Amniotic stem cell (primary cell): ENCODE measurements at regions not wholly inside any gene's neighbourhood (a gene's known extent, or its start where the extent isn't known, plus 50 kb on each side); places are given as distances from the start of the nearest gene placed in this dataset.

Source experiments
- DNase-seq: peaks from one replicate; lab custom pipeline; 2025; lab: John Stamatoyannopoulos, UW

DNA sequence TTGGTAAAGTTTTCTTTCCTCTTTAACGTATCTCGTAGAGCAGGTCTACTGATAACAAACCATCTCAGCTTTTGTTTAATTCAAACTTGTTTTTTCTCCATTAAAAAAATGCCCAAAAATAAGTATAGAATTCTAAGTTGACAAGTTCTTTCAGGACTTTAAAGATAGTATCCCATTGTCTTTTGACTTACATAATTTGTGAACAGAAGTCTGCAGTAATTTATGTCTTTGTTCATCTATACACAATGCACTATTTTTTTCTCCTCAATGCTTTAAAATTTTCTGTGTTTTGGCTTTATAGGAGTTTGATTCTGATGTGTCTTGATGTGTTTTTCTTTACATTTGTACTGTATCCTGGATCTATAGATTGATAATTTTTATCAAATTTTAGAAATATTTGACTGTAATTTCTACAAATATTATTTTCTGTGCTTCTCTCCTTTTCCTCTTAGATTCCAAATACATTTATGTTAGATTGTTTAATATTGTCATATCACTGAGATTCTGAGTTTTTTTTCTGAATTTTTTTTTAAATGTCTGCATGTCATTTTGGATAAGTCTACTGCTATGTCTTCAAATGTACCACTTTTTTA lies 143.3 kb downstream of the FTCDNL1 start:
- DNase-seq, result no peak

DNA sequence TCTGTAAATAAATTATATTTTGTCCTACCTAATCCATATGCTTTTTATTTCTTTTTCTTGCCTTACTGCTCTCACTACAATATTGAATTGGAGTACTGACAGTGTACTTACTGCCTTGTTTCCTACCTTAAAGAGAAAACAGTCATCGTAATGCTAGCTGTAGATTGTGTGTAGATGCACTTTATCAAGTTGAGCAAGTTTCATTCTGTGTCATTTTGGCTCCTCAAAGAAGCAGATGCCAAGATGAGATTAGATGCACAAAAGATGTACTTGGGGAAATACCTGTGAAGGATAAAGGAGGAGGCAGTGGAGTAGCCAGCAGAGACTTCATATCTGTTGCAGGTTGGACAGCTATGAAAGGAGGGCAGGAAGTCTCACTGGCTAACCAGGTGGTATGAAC lies 145.5 kb downstream of the FTCDNL1 start:
- no peak for DNase-seq

DNA sequence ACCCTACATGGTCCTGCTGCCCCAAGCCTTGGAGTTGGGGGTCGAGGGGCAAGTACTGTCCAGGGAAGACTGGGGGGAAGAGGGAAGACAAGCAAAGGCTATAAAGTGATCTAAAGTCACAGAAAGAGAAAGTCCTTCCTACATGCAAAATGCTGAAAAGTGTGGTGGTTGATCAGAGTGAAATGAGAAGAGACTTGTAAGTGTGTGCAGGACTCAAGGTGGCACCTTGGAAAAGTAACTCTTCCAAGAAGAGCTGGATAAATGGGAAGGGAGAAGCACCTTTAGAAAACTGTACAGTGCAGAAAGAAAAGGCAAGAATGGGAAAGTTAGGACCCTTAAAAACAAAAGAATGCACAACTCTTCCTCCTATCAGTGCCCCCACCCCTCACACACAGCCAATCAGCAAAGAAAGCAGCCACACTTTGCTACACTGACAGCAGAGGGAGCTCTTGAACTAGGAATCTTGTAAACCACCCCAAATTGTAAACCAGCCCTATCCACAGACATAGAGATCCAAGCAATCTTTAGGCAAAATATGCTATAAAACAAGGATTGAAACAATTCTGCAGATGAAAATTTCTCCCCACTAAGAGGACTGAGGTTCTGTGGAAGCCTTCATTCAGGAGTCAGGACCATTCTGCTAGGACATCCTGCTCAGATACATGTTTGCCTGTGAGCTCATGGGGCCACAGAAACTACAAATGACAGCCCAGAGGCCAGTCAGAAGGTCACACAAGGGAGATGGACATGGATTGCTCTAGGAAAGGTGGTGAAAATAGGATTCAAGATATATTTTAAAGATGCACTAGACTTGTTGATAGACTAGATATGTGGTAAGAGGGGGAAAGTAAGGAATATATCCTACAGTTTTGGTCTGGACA lies 146.4 kb downstream of the FTCDNL1 start:
- DNase-seq, result peak; percentile 43

DNA sequence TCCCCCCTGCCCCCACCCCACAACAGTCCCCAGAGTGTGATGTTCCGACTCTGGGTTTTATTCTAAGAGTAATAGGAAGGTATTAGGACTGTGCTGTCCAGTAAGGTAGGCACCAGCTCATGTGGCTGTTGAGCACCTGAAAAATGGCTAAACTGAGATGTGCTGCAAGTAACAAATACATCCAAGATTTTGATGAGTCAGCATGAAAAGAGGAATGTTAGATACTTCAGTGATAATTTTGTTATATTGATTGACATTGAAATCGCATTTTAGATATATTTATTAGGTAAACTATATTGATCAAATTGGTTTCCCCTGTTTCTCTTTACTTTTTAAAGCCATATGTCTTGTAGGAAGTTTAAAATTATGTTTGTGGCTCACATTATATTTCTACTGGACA lies 147.8 kb downstream of the FTCDNL1 start:
- no peak for DNase-seq

DNA sequence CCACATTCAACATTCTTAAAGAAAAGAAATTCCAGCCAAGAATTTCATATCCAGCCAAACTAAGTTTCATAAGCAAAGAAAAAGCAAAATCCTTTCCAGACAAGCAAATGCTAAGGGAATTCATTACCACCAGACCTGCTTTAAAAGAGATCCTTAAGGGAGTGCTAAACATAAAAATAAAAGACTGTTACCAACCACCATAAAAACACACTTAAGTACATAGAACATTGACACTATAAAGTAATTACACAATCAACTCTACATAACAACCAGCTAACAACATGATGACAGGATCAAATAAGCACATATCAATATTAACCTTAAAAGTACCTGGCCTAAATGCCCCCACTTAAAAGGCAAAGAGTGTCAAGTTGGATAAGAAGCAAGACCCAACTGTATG lies 153.5 kb downstream of the FTCDNL1 start:
- no peak for DNase-seq

DNA sequence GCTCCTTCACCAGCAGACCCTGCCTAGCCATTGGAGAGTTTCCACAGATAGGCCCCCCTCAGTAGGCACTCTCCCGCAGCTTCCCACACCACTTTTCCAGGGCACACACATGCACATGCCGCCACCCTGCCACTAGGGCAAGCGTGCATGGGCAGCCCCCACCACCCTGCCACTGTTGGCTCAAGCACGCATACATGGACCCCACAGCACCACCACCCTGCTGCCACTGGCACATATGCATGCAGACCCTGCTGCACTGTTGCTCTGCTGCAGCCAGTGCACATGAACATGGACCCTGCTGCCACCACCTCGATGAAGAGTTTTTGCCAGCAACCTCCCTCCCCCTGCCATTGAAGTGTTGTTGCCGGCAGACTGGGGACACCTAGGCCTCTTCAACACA lies 154.9 kb downstream of the FTCDNL1 start:
- no peak for DNase-seq

DNA sequence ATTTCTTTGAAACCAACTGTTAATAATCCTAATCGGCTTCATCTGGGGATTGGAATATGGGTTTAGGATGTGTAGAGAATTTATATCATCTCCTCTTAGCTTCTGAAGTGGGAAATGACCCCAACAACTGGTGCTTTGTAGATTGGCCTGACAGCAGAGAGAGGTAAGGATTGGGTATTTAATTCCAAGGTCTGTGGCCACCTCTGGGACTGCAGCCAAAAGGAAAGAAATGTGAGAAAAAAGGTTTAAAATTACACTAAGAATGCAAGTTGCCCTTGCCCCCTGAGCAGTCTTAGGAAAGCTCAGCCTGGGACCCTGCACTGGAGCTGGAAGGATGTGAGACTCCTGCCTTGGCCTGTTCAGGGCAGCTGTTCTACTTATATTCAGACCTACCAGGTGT lies 157.1 kb downstream of the FTCDNL1 start:
- DNase-seq, result no peak

DNA sequence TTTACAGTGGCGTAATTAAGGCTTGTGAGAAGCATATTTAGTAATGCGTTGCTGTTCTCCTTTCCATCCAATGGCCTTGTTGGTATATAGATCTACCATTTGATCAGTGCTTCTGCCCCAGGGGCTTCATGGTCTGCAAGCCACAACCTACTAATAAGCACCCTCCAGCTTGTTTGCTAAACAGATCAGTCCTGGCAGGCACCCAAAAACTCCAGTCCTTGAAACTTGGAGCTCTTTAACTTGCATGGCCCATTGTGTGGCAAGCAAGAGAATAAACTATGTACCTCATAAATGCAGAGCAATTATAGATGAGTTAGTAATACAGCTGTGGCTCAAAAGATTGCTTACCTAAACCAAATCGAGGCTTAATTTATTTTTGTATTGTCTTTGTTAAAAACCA lies 158.5 kb downstream of the FTCDNL1 start:
- DNase-seq, result no peak

DNA sequence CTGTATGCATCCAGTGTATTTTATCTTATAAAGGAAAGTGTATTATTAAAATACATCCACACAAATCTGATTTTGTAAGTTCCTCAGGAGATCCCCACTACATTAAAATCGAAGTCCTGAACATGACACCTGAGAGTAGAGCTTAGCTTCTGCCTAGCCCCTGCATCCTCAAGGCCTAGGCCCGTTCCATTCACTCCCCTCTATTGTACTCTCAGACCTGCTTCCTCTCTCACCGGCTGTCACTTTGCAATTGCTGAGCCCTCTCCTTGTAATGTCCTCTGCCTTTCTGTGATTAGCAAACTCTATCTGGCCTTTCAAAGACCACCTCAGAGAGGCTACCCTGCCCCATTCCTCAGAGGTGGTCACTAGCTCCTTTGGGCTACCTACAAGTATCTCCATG lies 160.8 kb downstream of the FTCDNL1 start:
- no peak for DNase-seq

DNA sequence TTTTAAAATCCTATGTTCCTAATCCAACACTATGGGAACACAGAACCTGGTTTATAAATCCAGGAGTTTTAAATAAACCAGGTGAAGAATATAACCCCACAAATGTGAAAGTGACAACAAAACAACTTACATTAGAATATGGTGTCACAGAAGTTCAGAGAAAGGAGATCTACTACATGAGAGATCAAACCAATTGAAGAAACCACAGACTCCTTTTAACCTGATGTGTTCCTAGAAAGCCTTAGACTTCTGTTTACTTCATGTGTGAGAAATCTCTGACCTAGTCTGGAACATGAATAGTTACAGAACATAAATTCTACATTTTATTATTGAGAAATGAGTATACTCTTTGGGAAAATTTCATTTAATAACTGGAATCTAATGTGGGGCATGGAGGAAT lies 165.3 kb downstream of the FTCDNL1 start:
- no peak for DNase-seq

DNA sequence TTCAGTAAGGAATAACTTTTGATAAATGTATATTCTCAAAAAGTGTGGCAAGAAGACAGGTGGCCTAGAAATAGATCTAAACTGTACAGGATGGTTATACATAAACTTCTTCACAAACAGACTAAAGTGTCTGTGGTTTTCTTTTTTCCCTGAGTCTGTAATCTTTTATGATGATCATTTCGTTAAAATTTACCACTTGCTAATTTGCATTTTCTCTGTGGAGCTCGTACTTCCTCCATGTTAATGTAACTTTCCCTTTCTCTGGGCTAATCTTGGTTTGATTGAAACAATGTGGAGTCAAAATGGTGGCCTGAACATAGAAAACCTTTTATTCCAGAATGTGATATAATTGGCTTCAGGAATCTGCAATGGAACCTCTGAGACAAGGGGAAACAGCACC lies 166.2 kb downstream of the FTCDNL1 start:
- DNase-seq, result no peak

DNA sequence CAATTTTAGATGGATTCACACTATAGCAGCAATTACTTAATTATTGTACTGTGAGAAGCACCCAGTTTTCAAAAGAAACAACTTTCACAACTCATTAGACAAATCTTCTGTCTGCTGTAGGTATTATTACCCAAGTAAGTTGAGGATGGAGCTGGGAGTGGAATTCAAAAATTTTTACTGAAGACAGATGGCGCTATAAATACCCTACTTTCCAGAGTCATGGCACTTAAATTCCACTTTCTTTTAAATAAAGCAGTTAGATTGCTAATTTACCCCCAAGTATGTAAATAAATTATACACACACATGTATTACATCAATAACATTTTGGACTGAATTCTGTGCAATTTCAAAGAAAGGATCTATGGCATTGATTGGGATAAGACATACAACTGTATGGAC lies 166.8 kb downstream of the FTCDNL1 start:
- no peak for DNase-seq

DNA sequence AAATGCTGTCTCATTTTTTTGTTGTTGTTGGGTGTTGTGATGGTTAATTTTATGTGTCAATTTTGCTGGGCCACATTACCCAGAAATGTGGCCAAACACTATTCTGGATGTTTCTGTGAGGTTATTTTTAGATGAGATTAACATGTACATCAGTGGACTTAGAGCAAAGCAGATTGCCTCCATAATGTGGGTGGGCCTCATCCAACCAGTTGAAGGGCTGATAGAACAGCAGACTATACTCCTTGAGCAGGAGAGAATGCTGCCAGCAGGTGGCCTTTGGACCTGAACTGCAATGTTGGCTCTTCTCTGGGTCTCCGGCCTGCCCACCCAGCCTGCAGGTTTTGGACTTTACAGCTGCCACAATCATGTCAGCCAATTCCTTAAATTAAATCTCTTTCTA lies 169.0 kb downstream of the FTCDNL1 start:
- no peak for DNase-seq

DNA sequence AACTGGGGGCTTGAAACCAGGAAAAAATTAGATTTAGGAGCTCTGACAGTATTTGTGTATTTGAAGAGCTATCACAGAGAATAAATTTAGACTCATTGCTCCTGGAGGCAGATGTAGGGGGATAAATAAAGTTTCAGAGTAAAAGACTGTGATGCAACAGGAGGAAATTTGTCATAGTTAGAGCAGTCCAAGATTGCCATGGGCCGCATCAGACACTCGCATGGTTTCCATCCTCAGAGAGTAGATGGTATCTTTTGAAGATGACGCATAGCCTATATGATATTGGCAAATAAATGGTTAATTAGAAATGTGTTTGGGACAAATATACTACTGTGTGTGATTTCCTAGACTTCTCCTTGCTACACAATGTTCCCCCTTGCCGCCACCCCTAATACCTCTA lies 170.5 kb downstream of the FTCDNL1 start:
- no peak for DNase-seq

DNA sequence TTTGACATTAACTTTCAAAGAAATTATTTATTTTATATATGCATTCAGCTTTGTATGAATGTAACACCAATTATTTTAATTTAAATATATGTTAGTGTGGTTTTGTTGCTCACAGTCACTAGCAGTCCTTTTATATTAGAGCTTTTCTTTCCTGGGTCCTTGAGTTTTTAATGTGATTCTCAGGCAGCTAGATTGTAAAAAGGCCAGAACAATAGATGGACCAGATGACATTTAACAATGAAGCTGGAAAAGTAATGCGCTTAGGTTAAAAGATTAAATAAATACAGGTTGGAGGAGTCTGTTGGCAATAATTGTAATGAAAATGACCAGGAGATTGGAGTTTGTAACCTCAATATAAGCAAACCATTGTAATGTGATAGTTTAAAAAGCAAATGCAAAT lies 171.1 kb downstream of the FTCDNL1 start:
- no peak for DNase-seq

DNA sequence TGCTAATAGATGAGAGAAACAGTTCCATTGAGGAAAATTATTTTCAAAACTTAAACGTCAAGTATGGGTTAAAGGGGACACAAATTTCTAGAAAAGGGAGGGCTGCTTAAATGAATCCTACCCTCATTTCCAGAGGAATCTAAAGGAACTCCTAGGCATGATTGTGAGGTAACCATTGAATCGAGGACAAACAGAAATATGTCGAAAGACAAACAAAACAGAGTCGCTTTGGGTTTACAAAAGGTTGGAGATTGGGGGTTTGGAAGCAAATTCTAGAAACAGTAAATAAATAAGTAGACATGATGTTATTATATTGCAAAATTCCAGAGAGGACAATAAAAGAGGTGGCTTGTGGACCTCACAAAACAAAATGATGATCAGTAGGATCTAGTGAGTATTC lies 173.1 kb downstream of the FTCDNL1 start:
- DNase-seq, result no peak

DNA sequence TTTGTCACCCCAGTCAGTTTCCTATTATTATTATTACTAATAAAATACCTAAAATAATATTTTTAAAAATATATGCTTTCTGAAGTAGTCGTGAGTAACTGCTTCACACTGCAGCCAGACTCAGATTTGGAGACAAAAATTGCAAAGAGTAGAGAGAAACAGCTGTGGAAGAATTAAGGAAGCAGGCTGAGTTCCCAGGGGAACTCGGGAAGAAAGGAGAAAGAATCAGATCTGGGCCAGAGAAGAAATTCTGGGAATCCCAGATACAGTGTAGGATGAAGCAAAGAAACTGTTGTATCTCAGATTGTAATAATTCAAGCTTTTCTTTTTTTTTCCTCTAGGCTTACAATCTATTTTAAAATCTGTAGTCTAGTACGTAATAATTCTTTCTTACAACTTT lies 182.3 kb downstream of the FTCDNL1 start:
- DNase-seq, result no peak

DNA sequence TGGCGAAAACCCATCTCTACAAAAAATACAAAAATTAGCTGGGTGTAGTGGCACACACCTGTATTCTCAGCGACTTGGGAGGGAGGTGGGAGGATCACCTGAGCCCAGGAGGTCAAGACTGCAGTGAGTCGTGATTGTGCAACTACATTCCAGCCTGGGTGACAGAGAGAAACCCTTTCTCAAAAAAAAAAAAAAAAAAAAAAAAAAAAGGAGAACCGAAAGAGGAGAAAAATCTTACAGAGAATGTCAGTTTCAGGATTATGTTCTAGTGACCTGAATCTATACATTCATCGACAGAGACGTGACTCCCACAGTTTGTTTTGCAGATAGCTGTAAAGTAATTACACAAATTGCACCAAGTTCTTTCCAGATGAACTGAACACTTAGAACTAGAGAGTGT lies 187.8 kb downstream of the FTCDNL1 start:
- no peak for DNase-seq

DNA sequence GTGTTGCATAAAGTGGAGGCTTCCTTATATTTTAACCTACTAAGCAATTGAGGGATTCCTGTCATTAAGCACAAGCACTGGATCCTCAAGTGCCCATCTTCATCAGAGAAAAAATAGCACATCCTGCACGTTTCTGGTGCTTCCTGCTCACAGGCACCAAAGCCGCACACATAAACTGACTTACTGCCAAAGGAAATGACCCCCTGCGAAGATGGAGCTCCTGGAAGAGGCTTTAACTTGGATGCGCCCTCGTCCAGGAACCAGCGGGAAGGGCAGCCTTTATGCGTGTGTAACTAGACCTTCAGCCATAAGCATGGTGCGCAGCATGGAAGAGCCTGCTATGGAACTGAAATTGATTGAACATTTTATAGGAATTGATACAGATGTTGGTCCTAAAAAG lies 188.7 kb downstream of the FTCDNL1 start:
- DNase-seq, result no peak

DNA sequence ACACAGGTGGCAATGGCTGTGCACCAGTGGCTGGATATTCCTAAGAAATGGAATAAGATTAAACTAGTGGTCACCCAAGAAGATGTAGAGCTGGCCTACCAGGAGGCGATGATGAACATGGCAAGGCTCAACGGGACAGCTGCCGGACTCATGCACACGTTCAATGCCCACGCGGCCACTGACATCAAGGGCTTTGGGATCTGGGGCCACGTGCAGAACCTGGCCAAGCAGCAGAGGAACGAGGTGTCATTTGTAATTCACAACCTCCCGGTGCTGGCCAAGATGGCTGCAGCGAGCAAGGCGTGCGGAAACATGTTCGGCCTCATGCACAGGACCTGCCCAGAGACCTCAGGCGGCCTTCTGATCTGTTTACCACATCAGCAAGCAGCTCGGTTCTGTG lies 190.8 kb downstream of the FTCDNL1 start:
- no peak for DNase-seq

DNA sequence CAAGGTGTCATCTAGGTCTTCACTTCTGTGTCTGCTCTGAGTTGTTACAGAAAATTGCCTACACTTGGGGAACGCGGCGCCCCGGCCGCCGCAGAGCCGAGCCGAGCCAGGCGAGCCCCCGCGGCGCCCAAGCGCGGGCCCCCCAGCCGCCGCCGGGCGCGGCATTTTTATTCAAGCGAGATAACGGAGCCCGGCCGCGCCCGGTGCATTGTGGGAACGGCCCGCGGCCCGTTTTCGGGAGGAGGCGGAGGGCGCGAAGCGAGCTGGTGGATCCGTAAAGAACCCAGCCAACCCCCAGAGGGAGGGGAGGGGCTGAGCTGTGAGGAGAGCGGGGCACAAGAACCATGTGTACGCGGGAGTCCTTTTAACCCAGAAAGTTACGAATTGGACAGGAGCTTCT lies 191.8 kb downstream of the FTCDNL1 start:
- peak; percentile 4 for DNase-seq

DNA sequence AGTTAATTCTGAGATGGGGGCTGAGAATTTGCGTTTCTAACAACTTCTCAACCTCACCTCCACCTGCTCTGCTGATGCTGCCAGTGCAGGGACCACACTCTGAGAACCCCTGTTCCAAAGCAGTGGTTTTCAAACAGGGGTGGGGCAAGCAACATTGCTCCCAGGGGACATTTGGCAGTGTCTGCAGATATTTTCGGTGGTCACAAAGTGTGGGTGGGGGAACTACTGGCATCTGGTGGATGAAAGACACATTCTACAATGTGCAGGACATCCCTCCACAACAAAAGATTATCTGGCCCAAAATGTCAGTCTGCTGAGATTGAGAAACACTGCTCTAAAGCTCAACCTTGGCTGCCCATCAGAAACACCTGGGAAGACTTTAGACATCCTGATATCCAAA lies 188.7 kb upstream of the SATB2 start:
- no peak for DNase-seq

DNA sequence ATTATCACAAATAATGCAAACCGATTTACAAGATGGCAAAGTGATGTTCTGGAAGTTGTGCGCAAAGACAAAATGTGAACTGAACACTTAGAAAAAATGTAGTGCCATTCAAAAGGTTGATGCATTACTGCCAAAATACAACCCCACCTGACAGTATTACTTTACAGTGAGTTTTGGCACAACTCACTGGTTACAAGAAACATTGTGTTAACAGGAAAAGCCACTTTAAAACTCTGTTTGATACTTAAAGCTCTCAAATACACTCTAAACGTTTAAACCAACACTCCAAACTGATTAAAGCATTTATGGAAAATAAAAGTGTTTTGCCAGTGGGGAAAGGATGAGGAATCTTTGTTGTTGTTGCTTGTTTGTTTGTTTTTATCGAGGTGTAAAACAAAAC lies 173.4 kb upstream of the SATB2 start:
- DNase-seq, result no peak

DNA sequence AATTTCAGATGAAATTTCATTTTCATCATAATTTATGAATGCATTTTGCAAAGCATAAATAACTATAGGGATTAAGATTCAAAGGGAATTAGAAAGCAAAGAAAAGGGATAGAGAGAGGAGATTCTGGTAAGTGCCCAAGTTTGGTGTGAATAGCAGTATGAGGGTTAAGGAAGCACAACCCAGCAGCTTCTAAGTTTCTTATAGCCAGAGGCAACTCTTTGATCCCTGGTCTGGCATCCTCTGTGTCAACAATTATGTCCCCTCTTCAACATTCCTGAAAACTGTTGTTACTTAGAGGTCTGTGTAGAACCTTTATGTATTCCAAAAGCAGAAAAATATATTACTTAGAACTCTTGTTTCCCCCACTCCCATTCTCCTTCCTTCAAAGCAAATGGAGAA lies 171.6 kb upstream of the SATB2 start:
- DNase-seq, result no peak
